ENCODE measurements at regions not wholly inside any gene's neighbourhood (a gene's known extent, or its start where the extent isn't known, plus 50 kb on each side); places are given as distances from the start of the nearest gene placed in this dataset.

DNA sequence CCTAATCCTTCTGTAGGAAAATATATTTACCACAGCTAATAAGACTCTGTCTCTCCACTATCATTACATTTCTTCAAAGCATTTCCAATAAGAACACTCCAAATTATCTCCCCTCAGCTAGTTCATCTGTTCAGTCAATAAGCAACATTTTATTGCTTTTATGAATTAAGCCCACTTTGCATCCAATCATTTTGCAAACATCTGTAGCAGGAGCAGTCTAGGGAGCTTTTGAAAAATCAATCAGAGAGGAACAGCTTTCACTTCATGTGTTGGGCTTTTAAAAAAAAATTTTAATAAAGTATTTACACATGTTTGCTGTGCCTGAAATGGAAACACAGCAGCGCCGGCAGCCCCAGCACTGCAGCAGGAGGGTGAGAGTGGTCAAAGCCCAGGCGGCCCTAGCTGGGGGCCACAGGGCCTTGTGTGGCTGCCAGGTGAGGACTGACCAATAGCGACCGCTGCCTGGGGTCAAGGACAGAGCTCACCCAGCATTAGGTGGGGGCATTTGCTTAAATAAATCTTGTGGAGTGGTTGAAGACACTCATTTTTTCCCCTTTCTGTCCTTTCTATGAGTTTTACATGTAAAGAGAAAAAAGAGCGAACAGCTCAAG is 250.7 kb downstream of the RNF144A start:
- no peak overlapping the region for H2AFZ ChIP-seq (ENCODE audit: low read length)
- no peaks in the 10 kb centered on the region for H3K4me1 ChIP-seq (ENCODE audit: insufficient read depth, low read length)
- Mint-ChIP-seq H3K27ac (no peak overlapping the region; a peak in 1 of 7 replicates), H3K36me3 (ENCODE audit: insufficient read depth in 1 of 3, low read depth in 3 of 3) (no peaks in the 10 kb centered on the region; a peak in 1 of 7 replicates), H3K4me3 (no peak overlapping the region), H3K4me1 (peaks cover 0 to 2% of the 10 kb centered on the region in 2 experiments; a peak in 1 of 4 replicates), H3K27me3 (ENCODE audit: low read depth) (no peaks in the 10 kb centered on the region), H3K9me3 (no peaks in the 10 kb centered on the region)
- no peak overlapping the region for H2BK5ac ChIP-seq (ENCODE audit: insufficient read length, low read length)
- no peak overlapping the region for H3K23ac ChIP-seq (ENCODE audit: insufficient read length, low read depth, low read length)
- no peaks in the 10 kb centered on the region for H3K27me3 ChIP-seq (ENCODE audit: insufficient read depth, low read length)
- H4K91ac ChIP-seq (ENCODE audit: insufficient read length, low read depth, low read length): no peak overlapping the region
- H4K8ac ChIP-seq (replicated peaks; ENCODE audit: insufficient read length, low read depth, low read length): no peak overlapping the region
- no peak overlapping the region for H2BK15ac ChIP-seq (ENCODE audit: low read depth, low read length)
- no peak overlapping the region for H2AK5ac ChIP-seq (ENCODE audit: insufficient read length, low read length)
- H3K23me2 ChIP-seq (ENCODE audit: insufficient read length, low read depth, low read length, poor library complexity, severe bottlenecking): no peaks in the 10 kb centered on the region
- H3K79me2 ChIP-seq (ENCODE audit: insufficient read depth, low read length): no peaks in the 10 kb centered on the region
- no peak overlapping the region for H3T11ph ChIP-seq (ENCODE audit: low read length)
- DNase-seq: no peak
- H3K18ac ChIP-seq (ENCODE audit: insufficient read length, low read depth, low read length): no peak overlapping the region
- no peak overlapping the region for H2BK20ac ChIP-seq (ENCODE audit: low read depth, low read length, poor library complexity, severe bottlenecking)
- H2BK120ac ChIP-seq (ENCODE audit: low read depth, low read length, poor library complexity, severe bottlenecking): no peak overlapping the region
- no peak overlapping the region for H3K14ac ChIP-seq (ENCODE audit: insufficient read depth, low read length)
- no peaks in the 10 kb centered on the region for H3K79me1 ChIP-seq (ENCODE audit: insufficient read depth, low read depth, low read length, poor library complexity, severe bottlenecking)
- H3K56ac ChIP-seq (ENCODE audit: insufficient read length, low read depth, low read length): no peak overlapping the region
- no peak overlapping the region for H3K9ac ChIP-seq (ENCODE audit: extremely low read depth, insufficient read length, low read length)
- H3K27ac ChIP-seq (ENCODE audit: insufficient read length, low read depth, low read length): no peak overlapping the region
- no peaks in the 10 kb centered on the region for H4K20me1 ChIP-seq (ENCODE audit: control insufficient read depth, insufficient read depth, insufficient read length)
- no peak overlapping the region for H4K5ac ChIP-seq (ENCODE audit: insufficient read length, low read depth, low read length)
- H3K9me3 ChIP-seq (ENCODE audit: control insufficient read depth, low read depth, low read length): no peaks in the 10 kb centered on the region
- no CpG with 5 or more reads among the region's 6 CpGs for WGBS (ENCODE audit: extremely low coverage, insufficient read length, low lambda C conversion rate)
- TF ChIP-seq, protein P1, sequence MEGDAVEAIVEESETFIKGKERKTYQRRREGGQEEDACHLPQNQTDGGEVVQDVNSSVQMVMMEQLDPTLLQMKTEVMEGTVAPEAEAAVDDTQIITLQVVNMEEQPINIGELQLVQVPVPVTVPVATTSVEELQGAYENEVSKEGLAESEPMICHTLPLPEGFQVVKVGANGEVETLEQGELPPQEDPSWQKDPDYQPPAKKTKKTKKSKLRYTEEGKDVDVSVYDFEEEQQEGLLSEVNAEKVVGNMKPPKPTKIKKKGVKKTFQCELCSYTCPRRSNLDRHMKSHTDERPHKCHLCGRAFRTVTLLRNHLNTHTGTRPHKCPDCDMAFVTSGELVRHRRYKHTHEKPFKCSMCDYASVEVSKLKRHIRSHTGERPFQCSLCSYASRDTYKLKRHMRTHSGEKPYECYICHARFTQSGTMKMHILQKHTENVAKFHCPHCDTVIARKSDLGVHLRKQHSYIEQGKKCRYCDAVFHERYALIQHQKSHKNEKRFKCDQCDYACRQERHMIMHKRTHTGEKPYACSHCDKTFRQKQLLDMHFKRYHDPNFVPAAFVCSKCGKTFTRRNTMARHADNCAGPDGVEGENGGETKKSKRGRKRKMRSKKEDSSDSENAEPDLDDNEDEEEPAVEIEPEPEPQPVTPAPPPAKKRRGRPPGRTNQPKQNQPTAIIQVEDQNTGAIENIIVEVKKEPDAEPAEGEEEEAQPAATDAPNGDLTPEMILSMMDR (conservative IDR thresholded peaks at IDR 0.05): no peak
- H3K4ac ChIP-seq (ENCODE audit: low read depth, low read length): no peak overlapping the region
- no peak overlapping the region for H2BK12ac ChIP-seq (ENCODE audit: insufficient read length, low read depth, low read length)
- H3K4me2 ChIP-seq (ENCODE audit: insufficient read depth, insufficient read length, low read length): no peak overlapping the region

Measured in H9 (cell line).